ENCODE measurements at regions not wholly inside any gene's neighbourhood (a gene's known extent, or its start where the extent isn't known, plus 50 kb on each side); places are given as distances from the start of the nearest gene placed in this dataset.
"Not testable (repeated sequence)": the region's sequence is repeated elsewhere in the genome, so short reads cannot be mapped to it uniquely, and the experiment has no call there.

DNA sequence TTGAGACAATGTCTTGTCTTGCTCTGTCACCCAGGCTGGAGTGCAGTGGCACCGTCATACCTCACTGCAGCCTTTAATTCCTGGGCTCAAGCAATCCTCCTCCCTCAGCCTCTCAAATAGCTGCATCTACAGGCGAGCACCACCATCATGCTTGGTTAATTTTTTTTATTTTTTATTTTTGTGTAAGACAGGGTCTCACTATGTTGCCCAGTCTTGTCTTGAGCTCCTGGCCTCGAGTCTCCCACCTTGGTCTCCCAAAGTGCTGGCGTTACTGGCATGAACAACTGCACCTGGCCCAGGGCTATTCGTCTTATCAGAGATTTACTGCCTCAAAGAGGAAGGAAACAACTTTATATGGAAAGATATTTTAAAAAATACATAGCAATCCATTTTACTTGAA is 102.8 kb upstream of the NUPR2 start:
- no peak for DNase-seq

DNA sequence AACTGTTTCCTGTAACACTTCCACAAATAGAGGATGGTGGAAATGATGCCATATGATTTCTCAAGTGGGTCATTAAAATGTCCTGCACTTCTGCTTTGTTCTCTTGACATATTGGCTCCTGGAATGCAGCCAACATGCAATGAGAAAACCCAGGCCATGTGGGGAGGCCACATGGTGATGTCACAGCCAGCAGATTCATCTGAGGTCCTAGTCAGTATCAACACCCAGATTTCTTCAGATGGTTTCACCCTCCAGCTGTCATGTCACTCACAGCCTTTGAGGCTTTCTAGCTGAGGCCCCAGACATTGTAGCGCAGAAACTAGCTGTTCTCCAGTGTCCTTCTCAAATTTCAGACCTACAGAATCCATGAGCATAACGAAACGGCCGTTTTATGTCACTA is 102.3 kb upstream of the NUPR2 start:
- no peak for DNase-seq

DNA sequence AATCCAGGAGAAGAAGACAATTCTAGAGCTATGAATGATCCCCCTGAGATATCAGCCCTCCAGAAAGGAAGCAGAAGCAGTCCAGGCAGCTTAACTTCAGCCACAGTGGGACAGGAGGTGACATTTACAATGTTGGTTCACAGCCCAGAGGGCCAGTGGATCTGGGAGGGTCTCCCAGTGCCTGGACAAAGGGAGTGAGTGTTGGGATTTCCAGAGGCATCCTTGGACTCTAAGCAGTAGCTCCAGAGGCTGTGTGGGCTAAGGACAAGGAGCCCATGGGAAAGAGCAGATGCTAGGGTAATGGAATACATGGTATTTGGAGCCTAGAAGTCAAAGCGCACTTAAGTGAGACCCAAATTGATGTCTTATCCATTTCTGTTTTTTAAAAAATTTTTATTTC is 97.4 kb upstream of the NUPR2 start:
- no peak for DNase-seq

DNA sequence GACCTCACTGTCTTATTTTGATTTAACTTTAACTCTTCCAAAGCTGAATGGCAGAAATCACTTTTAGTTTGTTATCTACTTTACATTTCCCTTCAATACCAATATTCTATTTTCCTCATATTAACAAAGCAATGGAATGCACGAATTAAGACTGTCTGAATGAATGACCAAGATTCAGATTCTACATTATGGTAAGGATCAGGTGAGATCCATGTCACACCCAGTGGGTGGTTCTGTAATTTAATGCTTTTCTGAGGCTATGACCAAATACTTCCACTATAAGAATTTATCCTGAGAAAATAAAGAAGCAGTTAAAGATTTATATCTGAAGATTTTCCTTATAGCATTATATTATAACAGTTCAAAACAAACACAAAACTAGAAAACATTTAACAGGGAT is 90.2 kb upstream of the NUPR2 start:
- DNase-seq, result no peak

DNA sequence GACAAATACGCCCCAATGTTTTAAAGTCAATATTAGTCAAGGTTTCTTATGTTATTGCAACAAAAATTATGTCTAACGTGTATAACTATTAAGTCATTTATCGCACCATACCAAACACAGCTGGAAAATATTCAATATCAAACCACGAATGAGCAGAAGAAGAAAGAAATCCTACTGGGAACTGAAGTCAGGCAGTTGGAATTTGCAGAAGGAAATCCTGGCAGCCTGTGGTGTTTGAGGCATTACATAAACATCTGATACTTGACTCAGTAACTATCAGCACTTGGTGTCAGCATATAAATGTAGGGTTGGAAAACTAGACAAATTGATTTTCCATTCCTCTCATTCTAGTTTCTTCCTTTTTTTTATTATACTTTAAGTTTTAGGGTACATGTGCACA is 83.4 kb upstream of the NUPR2 start:
- no peak for DNase-seq

DNA sequence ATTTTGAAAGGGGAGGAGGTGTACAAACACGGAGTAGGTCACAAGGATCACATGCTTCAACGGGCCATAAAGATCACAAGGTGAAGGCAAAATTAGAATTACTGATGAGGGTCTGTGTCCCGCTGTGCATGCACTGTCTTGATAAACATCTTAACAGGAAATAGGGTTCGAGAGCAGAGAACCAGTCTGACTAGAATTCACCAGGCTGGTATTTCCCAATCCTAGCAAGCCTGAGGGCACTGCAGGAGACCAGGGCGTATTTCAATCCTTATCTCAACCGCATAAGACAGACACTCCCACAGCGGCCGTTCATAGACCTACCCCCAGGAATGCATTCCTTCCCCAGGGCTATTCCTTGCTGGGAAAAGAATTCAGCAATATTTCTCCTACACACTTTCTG is 80.0 kb upstream of the NUPR2 start:
- not testable (repeated sequence) for DNase-seq

DNA sequence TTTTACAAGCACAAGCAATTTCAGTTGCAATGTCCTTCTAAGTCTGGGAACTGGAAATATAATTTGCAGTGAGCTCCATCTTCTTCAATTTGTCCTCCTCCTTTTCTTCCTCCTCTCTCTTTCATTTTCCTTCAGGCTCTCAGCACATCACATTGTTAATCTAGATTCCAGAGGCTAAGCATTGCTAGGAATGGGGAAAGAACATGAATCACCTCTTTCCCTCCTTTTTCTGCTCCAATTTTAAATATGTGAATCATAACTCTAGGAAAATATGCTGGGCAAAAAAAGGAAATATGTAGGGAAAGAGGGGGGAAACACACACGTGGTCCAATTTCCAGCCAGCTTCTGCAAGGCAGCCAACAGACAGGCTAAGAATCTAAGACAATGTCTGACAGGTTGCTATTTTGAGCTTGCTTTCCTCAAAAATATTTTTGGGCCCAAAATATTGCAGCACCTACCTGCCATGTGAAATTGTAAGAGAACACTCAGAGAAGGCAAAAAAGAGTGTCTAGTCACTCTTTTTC is 72.7 kb upstream of the NUPR2 start:
- no peak for DNase-seq

DNA sequence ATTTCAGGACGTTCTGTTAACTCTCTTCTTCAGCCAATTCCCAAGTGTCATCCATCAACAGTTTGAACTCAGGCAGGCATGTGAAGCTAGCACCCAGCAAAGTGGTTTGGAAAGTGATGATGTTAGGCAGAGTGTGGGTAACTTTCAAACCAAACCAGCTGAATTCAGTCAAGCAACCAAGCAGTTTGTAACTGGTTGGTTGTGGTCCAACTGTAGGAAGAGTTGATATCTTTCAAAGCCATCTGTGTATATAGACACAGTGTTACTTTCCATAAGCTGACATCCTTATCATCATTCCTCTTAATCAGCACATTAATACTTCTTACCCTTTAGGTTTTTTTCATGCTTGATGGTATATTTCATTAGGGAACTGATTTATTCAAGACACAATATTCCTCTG is 72.2 kb upstream of the NUPR2 start:
- no peak for DNase-seq

DNA sequence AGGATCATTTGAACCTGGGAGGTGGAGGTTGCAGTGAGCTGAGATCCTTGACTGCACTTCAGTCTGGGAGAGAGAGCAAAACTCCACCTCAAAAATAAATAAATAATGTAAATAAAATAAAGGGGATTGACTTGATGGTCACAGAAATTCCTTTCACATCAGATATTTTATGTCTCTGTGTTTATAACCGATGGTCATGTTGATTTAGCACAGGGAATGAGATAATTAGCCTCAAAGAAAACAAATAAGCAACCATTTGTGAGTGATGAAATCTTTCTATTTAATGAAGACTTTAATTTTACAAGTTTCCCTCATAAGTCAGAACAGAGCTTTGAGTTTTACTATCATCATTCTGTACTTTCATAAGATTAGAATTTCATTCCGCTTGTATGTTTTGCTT is 64.8 kb upstream of the NUPR2 start:
- DNase-seq, result no peak

DNA sequence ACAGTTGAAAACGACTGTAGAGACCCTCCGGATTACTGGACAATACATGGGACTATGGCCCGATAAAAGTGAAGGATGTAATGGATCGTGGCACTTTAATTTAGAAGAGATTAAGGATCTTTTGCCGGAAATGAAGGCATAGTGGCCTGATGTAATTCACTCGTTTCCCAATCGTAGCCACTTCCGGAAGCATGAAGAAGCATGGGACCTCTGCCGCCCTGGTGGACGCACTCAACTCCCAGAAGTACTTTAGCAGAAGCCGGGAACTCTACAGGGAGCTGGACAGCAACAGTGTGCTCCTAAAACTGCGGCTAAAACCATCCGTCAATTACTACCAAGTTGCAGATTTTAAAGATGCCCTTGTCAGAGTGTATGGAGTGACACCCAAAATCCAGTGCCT is 59.6 kb upstream of the NUPR2 start:
- DNase-seq, result no peak

DNA sequence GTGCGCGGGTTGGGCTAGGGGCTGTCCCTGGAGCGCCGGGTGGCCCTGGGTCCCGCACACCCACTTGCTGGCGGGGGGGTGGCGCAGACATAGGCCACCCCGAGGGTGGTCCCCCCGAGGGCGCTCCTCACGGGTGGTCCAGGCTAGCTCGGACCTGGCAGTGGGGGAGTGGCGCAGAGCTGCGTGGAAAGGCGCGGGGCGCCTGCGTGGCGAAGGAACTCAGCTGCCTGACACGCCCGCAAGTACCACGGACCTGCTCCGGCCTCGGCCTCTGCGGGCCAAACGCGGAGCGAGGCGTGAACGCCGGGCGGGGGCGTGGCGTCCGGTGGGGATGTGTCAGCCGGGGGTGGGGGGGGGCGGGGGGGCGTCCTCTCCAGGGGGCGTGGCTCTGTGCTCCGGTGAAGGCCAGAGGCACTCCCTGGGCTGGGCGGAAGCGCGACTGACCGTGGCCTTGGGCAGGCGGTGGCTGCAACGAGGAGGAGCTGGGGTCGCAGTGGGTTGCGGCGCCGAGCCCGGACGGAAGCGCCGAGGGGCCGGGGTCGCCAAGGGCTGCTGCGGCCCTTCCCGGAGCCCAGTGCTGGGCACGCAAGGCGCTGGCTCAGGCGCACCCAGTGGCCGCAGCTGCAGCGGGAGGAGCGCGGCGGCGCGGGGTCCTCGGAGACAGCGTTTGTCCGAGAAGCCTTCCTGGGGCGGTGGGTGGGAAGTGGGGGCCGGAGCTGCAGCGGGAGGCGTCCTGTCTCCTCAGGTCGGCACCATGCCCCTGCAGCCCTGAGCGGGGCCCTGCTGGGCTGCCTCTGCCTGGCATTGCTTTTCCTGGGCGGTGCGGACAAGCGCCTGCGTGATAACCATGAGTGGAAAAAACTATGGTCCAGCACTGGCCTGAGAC is 58.9 kb upstream of the NUPR2 start:
- DNase-seq, result no peak

DNA sequence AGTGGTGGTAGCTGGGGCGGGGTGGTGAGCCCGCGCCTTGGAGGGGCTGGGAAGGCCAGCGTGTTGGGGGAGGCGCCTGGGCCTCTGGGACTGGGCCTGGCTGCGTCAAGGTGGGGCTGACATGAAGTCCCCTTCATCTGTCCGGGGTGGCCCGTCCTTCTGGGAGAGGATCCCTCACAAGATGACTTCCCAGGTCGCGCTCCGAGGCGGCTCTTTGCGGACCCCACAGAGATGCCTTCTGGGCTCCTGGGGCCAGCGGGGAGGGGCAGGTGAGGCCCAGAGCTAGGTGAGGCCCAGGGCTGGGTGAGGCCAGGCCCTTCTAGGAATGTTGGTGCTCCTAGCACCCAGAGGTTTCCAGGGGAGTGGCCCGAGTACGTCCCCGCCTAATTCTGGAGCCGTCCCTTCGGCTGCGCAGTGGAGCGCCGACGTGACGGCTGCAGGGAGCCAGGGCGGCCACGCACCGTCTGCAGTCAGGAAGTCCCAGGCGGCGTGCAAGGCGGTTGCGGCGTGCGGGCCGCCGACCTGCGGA is 58.2 kb upstream of the NUPR2 start:
- no peak for DNase-seq
